Stimulated activated CD4-positive, alpha-beta T cell treated with anti-CD3 and anti-CD28 coated beads, Interleukin-4, amount 100 ng/mL, for 48 hours (primary cell): ENCODE measurements at regions not wholly inside any gene's neighbourhood (a gene's known extent, or its start where the extent isn't known, plus 50 kb on each side); places are given as distances from the start of the nearest gene placed in this dataset.

Source experiments
- DNase-seq, 2 donors: peaks; one replicate each; pipeline ENCODE4 v3.0.0-alpha.2; 2020; ENCODE audit warnings: low read depth in 2 of 2

DNA sequence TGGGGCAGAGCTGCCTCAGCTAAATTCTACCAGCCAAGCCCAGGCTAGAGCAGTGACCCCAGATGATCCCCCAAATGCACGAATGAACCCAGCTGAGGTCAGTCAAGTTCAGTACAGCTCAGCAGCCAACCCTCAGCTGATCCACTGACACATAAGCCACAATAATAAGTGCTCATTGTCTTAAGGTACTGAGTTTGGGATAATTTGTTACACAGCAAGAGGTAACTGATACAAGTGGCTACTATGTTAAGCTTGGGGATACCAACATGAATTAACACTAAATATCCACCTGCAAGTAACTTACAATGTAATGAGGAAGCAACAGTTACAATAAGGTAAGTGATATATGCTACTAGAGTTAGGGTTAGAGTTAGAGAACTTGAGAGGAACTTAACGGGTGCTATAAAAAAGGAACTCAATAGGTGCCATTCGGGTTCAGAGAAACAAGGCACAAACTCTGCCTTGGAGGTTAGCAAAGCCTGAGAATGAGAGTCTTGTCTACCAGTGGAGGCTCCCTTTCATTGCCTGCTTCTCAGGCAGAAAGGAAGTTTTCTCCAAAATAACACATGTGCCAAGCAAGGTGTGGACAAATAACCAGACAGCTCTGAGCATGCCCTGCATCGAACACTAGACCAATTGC, 189.4 kb downstream of the ARL4C start:
- DNase-seq = no peak

DNA sequence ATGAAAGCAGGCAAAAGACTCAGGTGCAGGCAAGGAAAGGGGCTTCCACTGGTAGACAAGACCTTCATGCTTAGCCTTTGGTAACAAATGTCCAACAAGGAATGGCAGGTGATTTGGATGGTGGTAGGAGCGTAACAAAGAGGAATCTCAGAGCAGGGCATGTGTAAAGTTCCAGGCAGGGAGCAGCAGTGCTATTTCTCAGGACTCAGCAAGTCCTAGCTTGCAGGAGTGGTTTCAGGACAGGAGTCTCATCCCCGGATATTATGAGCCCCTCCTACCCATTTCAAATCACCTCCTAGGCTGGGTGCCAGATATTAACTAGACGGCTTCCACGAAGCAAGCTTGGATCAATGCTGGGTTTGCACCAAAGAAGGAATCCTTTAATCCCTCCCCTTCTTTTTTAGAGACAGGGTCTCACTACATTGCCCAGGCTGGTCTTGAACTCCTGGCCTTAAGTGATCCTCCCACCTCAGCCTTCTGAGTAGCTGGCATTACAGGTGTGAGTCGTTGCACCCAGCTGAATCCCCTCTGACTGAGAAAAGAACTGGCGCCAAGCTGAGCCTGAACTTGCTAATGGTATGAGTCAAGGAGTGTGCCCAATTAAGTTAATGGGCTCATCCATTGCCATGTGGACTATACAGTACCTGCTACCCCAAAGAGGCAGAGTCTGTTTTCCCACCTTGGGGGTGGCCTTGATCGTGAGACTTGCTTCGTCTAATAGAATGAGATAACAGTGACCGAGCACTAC, 190.3 kb downstream of the ARL4C start:
- no peak for DNase-seq

DNA sequence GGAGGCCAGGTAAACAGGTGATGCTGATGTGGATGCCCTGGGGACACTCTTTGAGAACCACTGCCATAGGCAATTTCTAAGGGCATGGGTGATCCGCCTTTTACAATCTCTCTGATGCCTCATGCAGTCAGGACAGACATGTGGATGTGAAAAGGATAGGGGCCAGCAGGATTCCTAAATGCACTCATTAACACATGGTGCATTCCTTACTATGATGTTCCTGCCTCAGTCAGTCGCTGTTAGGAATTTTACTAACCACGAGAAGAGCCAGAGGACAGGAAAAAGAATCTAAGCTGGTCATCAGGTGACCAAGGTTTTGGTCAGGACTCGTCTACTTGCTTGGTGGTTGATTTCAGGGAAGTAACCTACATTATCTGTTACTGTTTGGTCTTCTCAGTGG, 191.0 kb downstream of the ARL4C start:
- DNase-seq = no peak

DNA sequence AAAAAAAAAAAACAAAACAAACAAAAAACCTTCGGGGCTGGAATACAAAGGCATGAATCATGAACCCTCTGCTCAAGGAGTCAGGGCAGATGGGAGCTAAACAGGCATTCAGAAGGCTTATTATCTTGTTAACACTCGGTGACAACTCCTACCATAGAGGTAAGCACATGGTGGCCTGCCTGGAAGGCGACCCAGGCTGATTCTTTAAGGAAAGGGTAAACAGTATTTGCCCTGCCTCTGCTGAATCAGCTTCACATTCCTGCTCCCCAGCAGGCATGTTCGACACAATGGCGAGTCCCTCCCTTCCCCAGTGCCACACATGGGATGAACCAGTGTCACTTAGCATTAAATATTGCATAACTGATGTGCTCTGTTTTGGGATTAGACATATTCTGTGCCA, 191.9 kb downstream of the ARL4C start:
- no peak for DNase-seq

DNA sequence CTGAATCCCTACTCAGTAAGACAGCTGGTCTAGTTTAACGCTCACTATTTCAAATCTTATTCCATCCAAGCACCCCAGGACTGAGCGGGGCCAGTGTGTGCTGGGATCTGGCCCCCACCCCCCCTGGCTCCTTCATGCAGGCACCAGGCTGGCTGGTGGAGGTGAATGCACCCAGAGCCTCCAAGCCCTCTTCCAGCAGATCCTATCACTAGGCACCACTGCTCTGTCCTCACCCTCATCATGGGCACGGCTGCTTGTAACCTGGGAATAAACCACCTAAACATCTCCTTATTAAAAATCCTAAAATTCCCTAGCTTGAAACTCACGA, 194.3 kb downstream of the ARL4C start:
- no peak for DNase-seq

DNA sequence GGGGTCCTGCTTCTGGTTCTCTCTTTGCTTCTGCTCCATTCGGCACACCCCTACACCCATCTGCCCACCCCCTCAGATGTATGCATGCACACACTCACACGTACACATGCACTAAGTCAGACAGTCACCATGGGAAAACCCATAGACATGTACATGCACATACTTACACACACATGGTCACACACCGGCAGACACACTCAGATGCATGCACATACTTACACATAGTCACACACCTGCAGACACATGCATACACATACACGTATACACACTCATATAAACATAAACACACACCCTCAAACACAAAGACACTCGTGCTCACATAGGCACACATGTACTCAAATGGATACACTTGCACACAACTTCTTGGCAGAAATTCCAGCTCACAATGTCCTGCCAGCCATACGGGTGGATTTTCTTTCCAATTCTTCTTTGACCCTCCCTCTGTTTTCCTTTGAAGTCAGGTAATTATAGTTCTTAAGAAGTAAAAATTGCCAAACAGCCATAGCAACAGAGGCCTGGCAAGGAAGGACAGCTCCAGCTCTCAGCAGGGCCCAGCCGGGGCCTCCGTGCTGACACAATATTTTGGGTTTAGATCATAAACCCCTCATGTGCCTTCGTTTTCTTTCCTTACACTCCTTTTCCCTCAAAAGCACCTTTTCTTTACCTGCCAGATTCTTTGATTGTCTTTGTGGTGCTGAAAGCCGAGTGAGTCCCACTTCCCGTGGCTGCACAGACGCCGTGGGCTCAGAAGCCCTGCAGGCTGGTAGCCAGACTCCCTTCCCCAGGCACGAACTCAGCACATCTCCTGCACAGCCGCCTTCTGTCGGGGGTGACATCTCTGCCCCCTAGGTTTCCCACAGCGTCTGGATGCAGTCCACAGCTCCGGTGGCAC, 195.7 kb downstream of the ARL4C start:
- no peak for DNase-seq

DNA sequence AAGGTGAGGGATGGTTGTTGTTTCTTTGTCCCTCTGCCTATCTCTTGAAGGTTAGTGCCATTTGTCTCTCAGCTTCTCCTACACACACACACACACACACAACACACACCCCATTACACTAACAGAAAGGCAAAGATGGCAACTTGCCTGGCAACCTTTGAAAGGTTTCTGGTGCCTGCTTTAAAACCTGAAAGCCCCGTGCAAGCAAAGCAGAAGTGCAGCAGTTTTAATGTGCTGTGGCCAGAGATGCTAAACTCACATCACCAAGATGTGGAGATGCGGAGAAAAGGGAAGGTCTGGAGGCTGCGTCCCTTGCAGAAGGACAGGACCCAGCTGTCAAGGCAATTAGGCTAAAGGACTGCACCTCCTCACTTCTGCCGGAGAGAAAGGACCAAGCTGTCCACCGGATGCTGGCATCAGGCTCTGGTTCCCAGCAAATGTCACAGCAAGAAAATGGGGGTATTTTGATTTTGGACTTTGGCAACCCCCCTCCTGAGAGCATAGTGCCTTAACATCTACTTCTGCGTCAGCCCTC, 196.4 kb downstream of the ARL4C start:
- no peak for DNase-seq

DNA sequence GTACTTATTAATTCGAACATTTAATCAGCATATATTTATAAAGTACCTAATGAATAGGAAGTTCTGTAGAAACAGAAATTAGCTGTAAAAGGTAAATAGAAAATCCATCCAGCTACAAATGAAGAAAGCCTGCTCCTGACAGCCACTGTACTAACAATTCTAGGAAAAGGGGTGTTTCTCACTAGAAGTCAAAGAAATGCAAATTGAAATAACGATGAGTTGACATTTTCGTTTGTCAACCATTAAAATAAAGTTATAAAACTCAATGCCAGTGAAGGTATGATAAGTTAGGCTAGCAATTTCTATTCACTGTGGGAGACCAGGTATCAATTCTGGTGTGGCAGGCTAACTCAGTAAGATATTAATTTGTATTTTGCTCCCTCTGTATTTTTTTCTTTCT, 198.0 kb downstream of the ARL4C start:
- no peak for DNase-seq

DNA sequence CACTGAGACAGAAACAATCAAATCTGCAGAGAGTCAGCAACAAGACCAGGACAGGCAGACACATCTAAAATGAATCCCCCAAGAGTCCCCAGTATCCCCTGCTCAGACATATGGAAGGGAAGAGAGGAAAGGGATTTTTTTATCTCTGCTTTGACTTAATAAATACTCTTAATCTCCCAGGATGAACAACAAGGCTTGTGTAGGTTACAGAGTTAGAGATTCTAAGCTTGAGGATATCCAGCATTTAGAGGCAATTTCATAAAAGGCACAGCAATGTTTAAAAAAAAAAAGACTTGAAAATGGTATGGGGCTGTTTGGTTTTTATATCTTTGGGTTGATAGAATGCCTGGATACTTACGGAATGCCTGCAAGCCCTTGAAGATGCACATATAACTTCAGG, 199.9 kb downstream of the ARL4C start:
- DNase-seq = no peak

DNA sequence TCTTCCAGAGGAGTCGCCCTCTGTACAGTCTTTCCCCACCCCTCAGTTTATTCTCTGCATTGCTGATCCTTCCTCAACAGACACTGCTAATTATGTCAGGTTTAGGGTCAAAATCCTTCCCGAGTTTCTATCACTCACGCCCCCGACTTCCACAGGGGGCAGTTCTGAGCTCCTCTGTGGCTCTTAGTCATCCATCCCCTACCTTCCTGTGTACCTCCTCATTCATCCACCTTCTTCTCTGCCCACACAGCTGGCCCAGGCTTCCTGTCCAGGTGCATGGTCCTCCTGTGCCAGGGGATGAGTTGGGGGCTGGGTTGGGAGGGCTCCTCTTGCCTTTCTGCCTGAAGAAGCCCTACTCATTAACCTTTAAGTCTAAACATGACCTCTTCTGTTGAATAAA, 202.9 kb downstream of the ARL4C start:
- DNase-seq = no peak

DNA sequence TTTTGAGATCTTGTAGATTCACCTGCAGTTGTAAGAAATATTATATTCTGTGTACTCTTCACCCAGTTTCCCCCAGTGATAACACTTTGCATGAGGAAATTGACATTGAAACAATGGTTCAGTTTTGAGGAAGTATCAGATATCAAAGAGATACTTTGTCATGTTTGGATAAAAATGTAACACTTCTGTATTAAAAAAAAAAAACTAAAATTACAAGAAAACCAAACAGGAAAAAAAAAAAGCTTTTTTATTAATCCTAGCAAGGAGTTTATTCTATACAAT, 204.0 kb downstream of the ARL4C start:
- no peak for DNase-seq

DNA sequence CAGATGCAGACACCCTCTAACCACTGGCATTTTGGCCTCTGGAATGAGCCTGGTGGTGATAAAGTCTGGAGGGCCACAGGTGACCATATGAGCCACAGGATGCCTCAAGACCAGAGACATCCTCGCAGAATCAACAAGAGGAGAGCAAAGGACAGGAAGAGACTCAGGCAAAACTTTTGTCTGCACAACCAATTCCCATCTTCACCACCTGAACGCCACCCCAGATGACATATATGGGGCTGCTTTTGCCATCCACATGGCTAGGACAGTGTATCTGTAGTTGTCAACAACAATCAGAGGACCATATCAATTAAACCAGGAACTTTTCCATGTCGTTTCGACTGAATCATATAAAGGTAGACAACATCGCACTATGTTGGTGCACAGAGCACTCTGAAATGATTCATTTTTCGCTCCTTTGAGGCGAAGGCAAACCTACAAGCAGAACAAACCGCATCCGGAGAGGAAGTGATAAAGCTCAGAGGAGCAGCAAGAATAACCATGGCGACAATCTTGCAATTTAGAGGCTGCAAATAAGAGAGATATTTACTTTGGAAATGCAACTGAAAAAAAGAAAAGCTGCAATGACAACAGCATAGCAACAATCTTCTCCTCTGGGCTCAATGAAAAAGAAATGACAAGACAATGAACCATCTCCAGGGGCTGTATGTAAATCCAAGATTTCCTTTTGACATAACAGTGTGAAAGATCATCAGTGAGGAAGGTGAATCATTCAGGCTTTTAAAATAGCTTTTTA, 204.5 kb downstream of the ARL4C start:
- DNase-seq = peak in 1 of 2 donors; percentile 53

DNA sequence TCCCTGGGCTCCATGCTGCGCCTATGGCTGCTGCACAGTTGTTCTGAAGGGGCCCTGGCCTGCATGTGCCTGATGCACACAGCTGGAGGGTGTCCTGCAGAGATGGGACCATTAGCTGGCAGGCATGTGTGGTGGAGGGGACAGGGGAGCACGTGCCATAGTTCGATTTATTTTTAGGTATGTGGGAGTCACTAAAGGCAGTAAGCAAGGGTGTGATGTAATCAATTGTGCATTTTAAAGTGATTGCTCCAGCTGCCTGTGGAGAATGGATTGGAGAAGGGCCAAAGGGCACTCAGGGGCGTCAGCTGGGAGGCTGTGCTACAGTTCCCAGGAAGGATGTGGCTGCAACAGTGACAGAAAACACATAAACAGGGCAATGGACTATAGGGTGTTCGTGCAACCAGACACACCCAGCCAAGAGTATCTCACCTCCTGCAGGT, 205.1 kb downstream of the ARL4C start:
- no peak for DNase-seq

DNA sequence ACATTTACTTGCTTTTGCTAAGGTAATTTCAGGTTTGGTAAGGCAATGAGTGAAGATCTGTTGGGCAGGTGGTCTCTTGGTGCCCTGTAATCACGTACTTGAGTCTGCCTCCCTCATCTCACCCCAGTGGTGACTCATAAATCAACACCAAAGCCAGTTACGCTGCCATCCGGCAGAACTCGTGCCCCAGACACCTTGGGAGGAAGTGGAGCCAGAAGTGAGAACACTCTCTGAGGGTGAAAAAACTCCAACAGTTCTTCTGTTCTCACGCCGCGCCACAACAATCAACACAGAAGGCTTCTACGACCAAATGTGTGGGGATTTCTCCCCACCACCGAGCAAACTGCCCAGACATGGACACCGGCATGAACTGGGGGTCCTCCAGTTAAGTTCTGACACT, 206.2 kb downstream of the ARL4C start:
- peak; percentile 48 to 72 for DNase-seq

DNA sequence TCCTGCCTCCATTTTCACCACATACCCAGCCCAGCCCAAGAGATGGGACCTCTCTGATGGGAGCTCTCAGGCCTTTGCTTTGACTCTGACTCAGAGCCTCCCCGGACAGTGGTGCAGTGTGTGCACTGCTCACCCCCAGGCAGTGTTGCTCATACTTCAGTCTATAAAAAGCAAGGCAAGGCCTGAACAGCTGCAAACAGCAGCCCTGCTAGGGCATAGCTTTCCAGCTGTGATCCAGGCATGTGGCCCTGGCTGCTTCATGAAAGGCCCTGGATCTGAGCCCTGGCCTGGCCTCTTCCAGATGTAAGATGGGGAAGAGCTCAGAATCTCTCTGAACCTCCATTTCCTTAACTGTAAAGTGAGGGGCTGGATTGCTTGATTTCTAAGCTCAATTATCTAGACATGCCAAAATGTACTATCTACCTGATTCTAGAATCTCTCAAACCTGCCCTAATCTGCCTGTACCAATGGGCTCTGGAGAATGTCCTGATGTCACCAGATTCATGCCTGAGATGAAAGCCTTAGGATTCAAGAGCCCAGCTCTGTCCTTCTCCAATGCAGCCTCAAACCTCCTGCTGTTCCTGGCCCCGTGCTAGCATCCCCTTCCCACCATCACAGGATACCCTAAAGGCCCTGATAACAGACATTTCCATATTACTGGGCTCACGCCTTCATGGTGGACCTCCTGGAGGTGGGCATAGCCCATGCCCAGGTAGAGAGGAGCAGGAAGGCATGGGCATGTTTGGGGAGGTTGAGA, 206.9 kb downstream of the ARL4C start:
- DNase-seq = no peak

DNA sequence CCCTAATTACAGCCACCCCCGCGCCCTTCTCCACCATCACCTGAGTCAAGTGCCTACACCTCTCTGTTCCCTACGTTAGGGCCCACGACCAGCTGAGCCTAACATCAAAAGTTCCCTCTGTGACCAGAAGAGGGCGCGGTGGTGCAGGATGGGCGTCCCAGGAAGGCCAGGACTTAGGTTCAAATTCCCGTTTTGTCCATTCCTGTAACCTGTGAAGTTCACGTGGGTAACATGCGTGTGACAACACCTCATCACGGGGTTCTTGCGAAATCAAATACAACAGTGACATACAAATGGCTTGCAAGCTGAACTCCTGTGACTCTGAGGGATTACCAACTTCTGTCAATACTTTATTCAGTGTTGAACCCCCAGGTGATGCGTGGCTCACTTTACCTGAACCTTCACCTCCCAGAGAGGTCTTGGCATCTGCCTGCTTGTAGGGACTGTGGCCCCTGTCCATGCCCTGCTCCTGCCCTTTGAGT, 207.9 kb downstream of the ARL4C start:
- peak; percentile 60 to 68 for DNase-seq

DNA sequence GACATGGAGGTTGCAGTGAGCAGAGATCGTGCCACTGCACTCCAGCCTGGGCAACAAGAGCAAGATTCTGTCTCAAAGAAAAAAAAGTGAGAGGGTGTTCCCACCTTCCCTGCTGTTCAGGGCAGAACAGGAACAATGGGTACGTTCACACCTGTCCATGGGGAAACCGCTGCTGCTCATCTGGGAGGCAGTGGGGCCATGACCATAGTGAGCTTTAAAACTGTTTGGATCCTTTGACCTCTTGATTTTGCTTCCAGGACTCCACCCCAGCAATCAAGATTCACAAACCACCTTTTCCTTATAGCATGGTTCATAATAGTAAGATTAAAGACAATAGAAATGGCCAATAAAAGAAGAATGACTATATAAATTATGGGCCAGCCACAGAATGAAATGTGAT, 209.2 kb downstream of the ARL4C start:
- no peak for DNase-seq

DNA sequence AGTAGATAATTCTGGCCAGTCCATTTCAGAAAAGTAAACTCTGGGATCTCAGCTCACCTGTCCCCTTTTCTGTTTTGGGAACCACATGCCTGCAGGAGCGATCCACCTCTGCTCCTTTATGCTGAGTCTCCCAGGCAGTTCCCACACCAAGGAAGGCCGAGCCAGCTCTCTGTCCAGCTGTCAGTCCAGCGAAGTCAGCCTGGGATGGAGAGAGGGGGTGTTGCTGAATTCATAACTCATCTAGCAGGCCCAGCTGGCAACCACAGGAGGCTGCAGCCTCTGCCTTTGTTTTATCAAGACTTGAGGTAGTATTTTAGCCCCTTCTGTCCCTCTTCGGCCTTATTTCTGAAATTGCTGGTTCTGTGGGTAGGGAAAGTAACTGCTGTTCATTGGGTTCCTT, 209.9 kb downstream of the ARL4C start:
- DNase-seq = no peak

DNA sequence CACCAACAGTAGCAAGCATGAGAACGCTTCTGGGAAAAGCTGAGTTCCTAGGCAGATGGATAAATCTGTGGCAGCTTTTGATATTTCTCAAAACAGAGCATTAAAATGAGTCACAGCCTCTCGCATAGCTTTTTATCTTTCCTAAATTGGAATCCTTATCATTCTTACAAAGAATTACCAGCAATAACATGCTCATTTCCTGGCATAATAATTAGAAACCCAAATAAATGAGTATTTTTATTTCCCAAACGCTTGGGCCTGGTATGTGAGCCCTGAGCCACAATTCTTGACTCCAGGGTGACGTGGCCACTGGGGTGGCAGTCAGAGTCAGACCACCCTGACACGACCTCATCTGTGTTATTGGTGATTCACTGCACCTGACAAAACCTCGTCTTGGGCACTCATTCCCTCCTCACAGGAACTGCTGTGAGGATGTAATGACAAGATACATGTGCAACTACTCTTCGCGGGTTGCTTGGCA, 210.7 kb downstream of the ARL4C start:
- no peak for DNase-seq

DNA sequence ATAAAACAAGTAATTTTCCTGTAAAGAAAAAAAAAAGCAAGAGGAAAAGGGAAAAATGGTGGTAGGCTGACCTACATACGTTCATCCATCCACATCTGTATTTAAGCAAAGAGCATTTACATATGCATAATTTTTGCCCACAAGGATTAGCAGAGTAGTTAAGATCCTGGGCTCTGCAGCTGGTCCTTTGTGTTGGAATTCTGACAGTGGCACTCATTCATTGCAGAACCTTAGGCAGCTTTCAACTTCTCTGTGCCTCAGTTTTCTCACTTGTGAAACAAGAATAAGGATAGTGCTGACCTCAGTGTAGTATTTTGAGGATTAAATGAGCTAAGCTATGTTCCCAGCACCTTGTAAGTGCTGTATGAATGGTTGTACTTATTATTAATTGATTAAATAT, 211.3 kb downstream of the ARL4C start:
- DNase-seq = no peak

DNA sequence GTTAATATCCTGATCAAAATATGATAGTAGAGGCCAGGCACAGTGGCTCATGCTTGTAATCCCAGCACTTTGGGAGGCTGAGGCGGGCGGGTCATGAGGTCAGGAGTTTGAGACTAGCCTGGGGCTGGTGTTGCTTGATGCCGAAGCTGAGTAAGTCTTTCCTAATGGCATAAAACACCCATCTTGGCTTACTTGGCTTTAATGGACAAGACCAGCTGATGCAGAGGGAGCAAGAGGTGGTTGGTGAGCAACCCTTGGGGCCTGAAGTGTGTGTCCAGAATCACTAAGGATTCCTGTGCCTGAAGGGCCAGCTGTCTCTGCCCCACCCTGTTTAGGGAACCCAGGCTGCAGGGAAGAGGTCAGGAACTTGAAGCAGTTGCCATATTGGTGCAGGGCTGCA, 217.2 kb downstream of the ARL4C start:
- no peak for DNase-seq
